Osteocyte (in vitro differentiated cells): ENCODE measurements at regions not wholly inside any gene's neighbourhood (a gene's known extent, or its start where the extent isn't known, plus 50 kb on each side); places are given as distances from the start of the nearest gene placed in this dataset.

Source experiments
- DNase-seq: peaks from one replicate; pipeline ENCODE4 v3.0.0; 2021; ENCODE audit warnings: mixed read lengths; ENCODE audit not compliant: unreplicated experiment; ENCODE audit errors: extremely low spot score
- H3K27ac Mint-ChIP-seq: one replicate; pipeline ENCODE4 v1.8.0; 2021; ENCODE audit warnings: mild to moderate bottlenecking, mixed read lengths; ENCODE audit not compliant: unreplicated experiment
- H3K27me3 Mint-ChIP-seq: one replicate; pipeline ENCODE4 v1.8.0; 2021; ENCODE audit warnings: mixed read lengths; ENCODE audit not compliant: unreplicated experiment
- H3K36me3 Mint-ChIP-seq: one replicate; pipeline ENCODE4 v1.8.0; 2021; ENCODE audit warnings: mixed read lengths; ENCODE audit not compliant: unreplicated experiment
- H3K4me1 Mint-ChIP-seq: one replicate; pipeline ENCODE4 v1.8.0; 2021; ENCODE audit warnings: mixed read lengths; ENCODE audit not compliant: unreplicated experiment
- H3K4me3 Mint-ChIP-seq: one replicate; pipeline ENCODE4 v1.8.0; 2021; ENCODE audit warnings: mild to moderate bottlenecking, moderate library complexity, mixed read lengths; ENCODE audit not compliant: unreplicated experiment
- H3K9me3 Mint-ChIP-seq: one replicate; pipeline ENCODE4 v1.8.0; 2021; ENCODE audit warnings: mixed read lengths; ENCODE audit not compliant: unreplicated experiment
- TF ChIP-seq, protein P1 (sequence below): fragments of 200-600 bp; sonication (generic); IDR thresholded peaks from 2 replicates; pipeline ENCODE4 v1.5.0; 2021; ENCODE audit warnings: antibody characterized with exemption, mild to moderate bottlenecking, moderate library complexity

DNA sequence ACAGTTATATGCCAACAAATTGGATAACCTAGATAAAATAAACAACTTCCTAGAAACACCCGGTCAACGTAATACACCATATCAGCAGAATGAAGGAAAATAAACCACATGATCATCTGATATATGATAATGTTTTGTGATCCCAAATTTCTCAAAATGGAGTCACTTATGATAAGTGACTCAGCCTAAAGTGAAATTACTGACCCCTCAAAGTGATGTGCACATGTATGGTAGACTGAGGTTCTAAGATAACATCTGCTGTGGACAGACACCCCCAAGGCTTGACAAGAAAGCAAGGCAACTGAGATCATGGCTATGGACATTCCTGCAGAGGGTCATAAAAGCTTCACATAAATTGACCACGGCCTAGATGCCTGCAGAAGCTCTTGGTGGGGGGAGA, 105.1 kb upstream of the DCN start:
- H3K4me1 Mint-ChIP-seq = peaks cover 16% of the 10 kb centered on the region
- H3K27me3 Mint-ChIP-seq = no peaks in the 10 kb centered on the region
- TF ChIP-seq, protein P1, sequence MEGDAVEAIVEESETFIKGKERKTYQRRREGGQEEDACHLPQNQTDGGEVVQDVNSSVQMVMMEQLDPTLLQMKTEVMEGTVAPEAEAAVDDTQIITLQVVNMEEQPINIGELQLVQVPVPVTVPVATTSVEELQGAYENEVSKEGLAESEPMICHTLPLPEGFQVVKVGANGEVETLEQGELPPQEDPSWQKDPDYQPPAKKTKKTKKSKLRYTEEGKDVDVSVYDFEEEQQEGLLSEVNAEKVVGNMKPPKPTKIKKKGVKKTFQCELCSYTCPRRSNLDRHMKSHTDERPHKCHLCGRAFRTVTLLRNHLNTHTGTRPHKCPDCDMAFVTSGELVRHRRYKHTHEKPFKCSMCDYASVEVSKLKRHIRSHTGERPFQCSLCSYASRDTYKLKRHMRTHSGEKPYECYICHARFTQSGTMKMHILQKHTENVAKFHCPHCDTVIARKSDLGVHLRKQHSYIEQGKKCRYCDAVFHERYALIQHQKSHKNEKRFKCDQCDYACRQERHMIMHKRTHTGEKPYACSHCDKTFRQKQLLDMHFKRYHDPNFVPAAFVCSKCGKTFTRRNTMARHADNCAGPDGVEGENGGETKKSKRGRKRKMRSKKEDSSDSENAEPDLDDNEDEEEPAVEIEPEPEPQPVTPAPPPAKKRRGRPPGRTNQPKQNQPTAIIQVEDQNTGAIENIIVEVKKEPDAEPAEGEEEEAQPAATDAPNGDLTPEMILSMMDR = no peak

DNA sequence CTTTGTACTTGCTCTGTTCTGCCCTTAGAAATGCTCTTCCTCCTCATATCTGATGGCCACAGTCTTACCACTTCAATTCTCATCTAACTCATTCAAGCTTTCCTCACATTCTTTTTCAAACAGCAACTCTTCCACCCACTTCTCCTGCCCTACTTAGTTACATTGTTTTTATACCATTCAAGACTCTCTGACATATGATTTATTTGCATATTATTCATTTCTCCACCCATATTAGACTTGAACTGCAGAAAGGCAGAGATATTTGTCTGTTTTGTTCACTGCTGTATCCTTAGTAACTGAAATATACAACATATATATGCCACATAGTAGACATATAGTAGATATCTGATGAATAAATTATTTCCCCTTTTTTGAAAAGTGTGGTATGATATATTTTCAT, 95.5 kb upstream of the DCN start:
- TF ChIP-seq, protein P1 = no peak
- Mint-ChIP-seq H3K4me3 (no peak overlapping the region), H3K9me3 (peaks cover 10% of the 10 kb centered on the region), H3K27ac (peak overlapping the region; percentile 63), H3K4me1 (peaks cover 50% of the 10 kb centered on the region), H3K27me3 (no peaks in the 10 kb centered on the region), H3K36me3 (no peaks in the 10 kb centered on the region)
- DNase-seq = no peak

More for the DNA sequence above, 105.1 kb upstream of the DCN start:
- peaks cover 12% of the 10 kb centered on the region for H3K9me3 Mint-ChIP-seq
- no peaks in the 10 kb centered on the region for H3K36me3 Mint-ChIP-seq
- no peak overlapping the region for H3K27ac Mint-ChIP-seq
- DNase-seq = no peak
- no peak overlapping the region for H3K4me3 Mint-ChIP-seq

DNA sequence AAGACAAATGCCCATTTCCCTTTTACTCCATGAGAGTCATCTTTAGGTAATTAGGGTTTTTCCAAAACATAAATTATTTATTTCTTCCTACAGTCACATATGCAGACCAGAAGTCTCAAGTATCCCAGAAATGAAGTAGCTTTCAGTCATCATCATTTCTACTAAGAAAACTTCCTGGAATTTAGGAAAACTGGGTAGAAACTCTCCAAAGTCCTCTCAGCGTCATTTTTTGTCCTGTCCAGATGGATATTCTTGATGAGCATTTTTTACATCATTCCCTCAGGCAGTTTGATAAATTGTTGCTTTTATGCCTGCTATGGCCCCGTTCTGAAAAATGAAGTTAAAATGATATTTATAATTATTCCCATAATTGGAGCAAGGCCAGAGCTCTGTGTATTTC, 93.9 kb upstream of the DCN start:
- no peak for DNase-seq
- Mint-ChIP-seq H3K9me3 (peaks cover 14% of the 10 kb centered on the region), H3K27ac (peak overlapping the region; percentile 94), H3K4me3 (no peak overlapping the region), H3K36me3 (no peaks in the 10 kb centered on the region), H3K27me3 (no peaks in the 10 kb centered on the region), H3K4me1 (peaks cover 67% of the 10 kb centered on the region)
- TF ChIP-seq, protein P1 = no peak

DNA sequence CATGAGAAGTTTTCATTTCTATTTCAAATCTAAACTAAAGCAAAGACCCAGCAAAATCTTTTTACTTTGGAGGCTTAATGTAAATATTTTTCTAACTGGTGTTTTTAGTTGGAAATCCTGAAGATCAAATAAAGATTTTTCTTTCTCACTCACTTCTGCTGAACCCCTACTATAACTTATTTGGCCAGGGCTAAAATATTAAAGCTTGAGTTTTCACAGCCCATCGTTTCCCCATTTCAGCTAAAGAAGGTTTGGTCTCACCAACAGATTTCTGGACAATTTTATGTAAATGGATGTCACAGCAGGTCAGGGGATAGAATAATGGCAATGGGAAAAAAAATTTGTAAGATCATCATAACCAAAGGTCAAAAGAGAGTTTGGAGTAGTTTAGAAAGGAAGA, 92.7 kb upstream of the DCN start:
- H3K27ac Mint-ChIP-seq = peak overlapping the region; percentile 94
- H3K9me3 Mint-ChIP-seq = peaks cover 15% of the 10 kb centered on the region
- H3K27me3 Mint-ChIP-seq = no peaks in the 10 kb centered on the region
- no peak for DNase-seq
- H3K4me1 Mint-ChIP-seq = peaks cover 76% of the 10 kb centered on the region
- no peaks in the 10 kb centered on the region for H3K36me3 Mint-ChIP-seq
- TF ChIP-seq, protein P1 = no peak
- peak overlapping the region; percentile 31 for H3K4me3 Mint-ChIP-seq

DNA sequence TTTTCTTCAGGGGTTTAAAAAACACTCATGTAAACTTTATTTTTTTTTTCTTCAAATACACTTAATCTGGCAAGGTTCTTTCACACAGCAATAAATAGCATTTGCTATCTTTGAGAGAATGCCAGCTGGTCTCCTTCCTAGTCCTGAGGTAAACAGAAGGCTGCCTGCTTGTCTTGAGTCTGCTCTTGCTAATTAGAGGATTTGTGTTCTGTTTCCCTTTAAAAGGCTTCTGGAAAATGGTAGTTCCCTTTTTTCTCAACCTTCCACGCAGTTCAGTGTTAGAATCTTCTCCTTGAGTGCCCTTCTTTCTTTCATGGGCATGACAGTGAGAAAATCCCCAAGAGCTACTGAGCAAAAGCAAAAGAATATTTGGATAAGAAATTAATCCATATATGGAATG, 92.3 kb upstream of the DCN start:
- Mint-ChIP-seq H3K4me3 (peak overlapping the region; percentile 31), H3K9me3 (peaks cover 15% of the 10 kb centered on the region), H3K27ac (peak overlapping the region; percentile 94), H3K27me3 (no peaks in the 10 kb centered on the region), H3K4me1 (peaks cover 79% of the 10 kb centered on the region), H3K36me3 (no peaks in the 10 kb centered on the region)
- TF ChIP-seq, protein P1 = no peak
- DNase-seq = no peak
